HL-60 (cell line): ENCODE measurements at regions not wholly inside any gene's neighbourhood (a gene's known extent, or its start where the extent isn't known, plus 50 kb on each side); places are given as distances from the start of the nearest gene placed in this dataset.

ENCODE experiments used
- CTCF ChIP-seq: IDR thresholded peaks from one replicate; pipeline ENCODE4 v1.5.1; 2011; ENCODE audit warnings: low read length, control low read depth, inconsistent platforms; ENCODE audit not compliant: insufficient read depth
- POLR2AphosphoS5 ChIP-seq: IDR thresholded peaks from 2 replicates; pipeline ENCODE4 v1.6.1; 2012; ENCODE audit warnings: low read depth

GRCh38 chr18:35918564-35918963, 53.9 kb upstream of the RMP24 start:
- TF ChIP-seq CTCF (no peak), POLR2AphosphoS5 (no peak)
